GM12878 (cell line): ENCODE measurements at regions not wholly inside any gene's neighbourhood (a gene's known extent, or its start where the extent isn't known, plus 50 kb on each side); places are given as distances from the start of the nearest gene placed in this dataset.

Experiments used
- ATAC-seq: fragments of 200-7000 bp; cut with Tn5 transposase; 3 replicates; pipeline ENCODE4 v1.9.1; 2020; ENCODE audit warnings: mild to moderate bottlenecking, moderate library complexity
- BruUV-seq: library from RNA; stranded (reverse); fragments of 400-500 nt; replicated peaks from 2 replicates; lab custom pipeline; 2021; lab: Mats Ljungman, UMichigan
- CTCF ChIA-PET: fragments of 300-600 bp; sonication (Branson Sonifier 250); formaldehyde crosslinking; extraction: SDS; loops from one replicate; lab custom pipeline; 2021; ENCODE audit warnings: inconsistent platforms; lab: Yijun Ruan, JAX
- POLR2A ChIA-PET: fragments of 350-600 bp; formaldehyde crosslinking; extraction: SDS; loops from one replicate; lab custom pipeline; 2021; ENCODE audit warnings: inconsistent platforms; lab: Charles Lee
- RAD21 ChIA-PET: fragments of 300-600 bp; sonication (Branson Sonifier 250); formaldehyde crosslinking; loops from one replicate; lab custom pipeline; 2023; ENCODE audit warnings: antibody characterized with exemption; ENCODE audit not compliant: unreplicated experiment; lab: Charles Lee
- SMC1A ChIA-PET: fragments of 300-600 bp; sonication (Branson Sonifier 250); formaldehyde crosslinking; loops from one replicate; lab custom pipeline; 2023; ENCODE audit not compliant: unreplicated experiment, uncharacterized antibody; lab: Charles Lee
- DNase-seq: peaks from one replicate; pipeline ENCODE4 v3.0.0-alpha.2; 2011; ENCODE audit warnings: low read depth, low spot score
- FAIRE-seq: peaks from 3 replicates; lab custom pipeline; 2011; peaks lifted over from hg19 to GRCh38; lab: Jason Lieb, UNC
- H2AFZ ChIP-seq: 2 replicates; pipeline ENCODE4 v1.6.0; 2011; ENCODE audit warnings: low read depth, low read length, control low read depth; ENCODE audit not compliant: control insufficient read depth
- H3K27ac ChIP-seq: 2 replicates; pipeline ENCODE4 v1.5.1; 2011; ENCODE audit warnings: control low read depth; ENCODE audit not compliant: control insufficient read depth, insufficient read depth
- H3K27me3 ChIP-seq, 2 experiments: replicated peaks in 1 of 2; 2 replicates each; pipeline versions ENCODE4 v1.6.0 to v1.6.1; 2011; ENCODE audit warnings: low read length in 1 of 2; ENCODE audit not compliant: control insufficient read depth in 2 of 2, insufficient read depth in 2 of 2
- H3K36me3 ChIP-seq, 2 experiments: 2 replicates each; pipeline ENCODE4 v1.5.1; 2011; ENCODE audit warnings: low read length in 1 of 2; ENCODE audit not compliant: control insufficient read depth in 2 of 2, insufficient read depth in 2 of 2
- H3K4me1 ChIP-seq: 2 replicates; pipeline ENCODE4 v1.6.1; 2011; ENCODE audit warnings: mild to moderate bottlenecking, low read length, moderate library complexity, mixed read lengths; ENCODE audit not compliant: control insufficient read depth, insufficient read depth
- H3K4me2 ChIP-seq: 2 replicates; pipeline ENCODE4 v1.6.0; 2011; ENCODE audit warnings: control low read depth; ENCODE audit not compliant: control insufficient read depth, insufficient read depth
- H3K4me3 ChIP-seq: fragments of 200-600 bp; sonication (generic); 2 replicates; pipeline ENCODE4 v1.5.1; 2016
- H3K79me2 ChIP-seq: 2 replicates; pipeline ENCODE4 v1.6.0; 2011; ENCODE audit warnings: low read length; ENCODE audit not compliant: control insufficient read depth, insufficient read depth
- H3K9ac ChIP-seq: 2 replicates; pipeline ENCODE4 v1.8.0; 2011; ENCODE audit warnings: low read length, control low read depth, mixed read lengths; ENCODE audit not compliant: control insufficient read depth, insufficient read depth
- H3K9me3 ChIP-seq: replicated peaks from 3 replicates; pipeline ENCODE4 v1.5.1; 2011; ENCODE audit warnings: mild to moderate bottlenecking, low read length; ENCODE audit not compliant: control insufficient read depth, insufficient read depth
- H4K20me1 ChIP-seq: 2 replicates; pipeline ENCODE4 v1.6.0; 2011; ENCODE audit not compliant: control insufficient read depth, insufficient read depth
- CREM ChIP-seq: IDR thresholded peaks from 2 replicates; pipeline ENCODE4 v1.6.1; 2014; ENCODE audit warnings: antibody characterized with exemption, low read depth
- ELK1 ChIP-seq: IDR thresholded peaks from 2 replicates; pipeline ENCODE4 v1.6.1; 2012; ENCODE audit warnings: low read depth, low read length, improper control_type of control experiment
- LARP7 ChIP-seq: fragments of 450-650 bp; IDR thresholded peaks from 2 replicates; pipeline ENCODE4 v1.6.1; 2017; ENCODE audit warnings: mild to moderate bottlenecking
- MYC ChIP-seq: IDR thresholded peaks from 2 replicates; pipeline ENCODE4 v1.6.1; 2011; ENCODE audit warnings: mild to moderate bottlenecking, low read length, moderate library complexity, inconsistent platforms; ENCODE audit not compliant: insufficient read depth, insufficient replicate concordance, insufficient read length, severe bottlenecking
- POLR2AphosphoS2 ChIP-seq: IDR thresholded peaks from 2 replicates; pipeline ENCODE4 v1.6.1; 2011; ENCODE audit warnings: low read depth, mild to moderate bottlenecking, low read length, improper control_type of control experiment, moderate library complexity
- STAT3 ChIP-seq: IDR thresholded peaks from 2 replicates; pipeline ENCODE4 v1.6.1; 2011; ENCODE audit warnings: low read depth, low read length, improper control_type of control experiment
- YBX1 ChIP-seq: fragments of 450-650 bp; IDR thresholded peaks from 2 replicates; pipeline ENCODE4 v1.6.1; 2016; ENCODE audit warnings: antibody characterized with exemption
- ZBED1 ChIP-seq: IDR thresholded peaks from 2 replicates; pipeline ENCODE4 v1.6.1; 2016; ENCODE audit warnings: borderline replicate concordance
- ZNF217 ChIP-seq: fragments of 450-650 bp; IDR thresholded peaks from 2 replicates; pipeline ENCODE4 v1.6.1; 2017; ENCODE audit warnings: antibody characterized with exemption, mild to moderate bottlenecking
- WGBS: methylation state at CpG from one replicate; pipeline ENCODE4 v1.1.6; 2016; ENCODE audit warnings: low lambda C conversion rate; ENCODE audit not compliant: insufficient replicate concordance, insufficient coverage; ENCODE audit errors: missing lambda C conversion rate; 5-methylcytosine and 5-hydroxymethylcytosine counted together
- in situ Hi-C: fragments of 300-500 bp; cut with MboI; formaldehyde crosslinking; loops from 9 replicates; pipeline ENCODE4 v1.14.3; 2018; ENCODE audit warnings: mixed read lengths
- intact Hi-C: fragments of 100-400 bp; cut with micrococcal nuclease; formaldehyde crosslinking; loops from one replicate; pipeline ENCODE4 v1.14.2; 2022; ENCODE audit not compliant: unreplicated experiment
- TF ChIP-seq, protein P1 (sequence below): IDR thresholded peaks from 2 replicates; pipeline ENCODE4 v1.6.1; 2011; ENCODE audit warnings: mild to moderate bottlenecking, low read depth, low read length, moderate library complexity; ENCODE audit not compliant: insufficient replicate concordance

DNA sequence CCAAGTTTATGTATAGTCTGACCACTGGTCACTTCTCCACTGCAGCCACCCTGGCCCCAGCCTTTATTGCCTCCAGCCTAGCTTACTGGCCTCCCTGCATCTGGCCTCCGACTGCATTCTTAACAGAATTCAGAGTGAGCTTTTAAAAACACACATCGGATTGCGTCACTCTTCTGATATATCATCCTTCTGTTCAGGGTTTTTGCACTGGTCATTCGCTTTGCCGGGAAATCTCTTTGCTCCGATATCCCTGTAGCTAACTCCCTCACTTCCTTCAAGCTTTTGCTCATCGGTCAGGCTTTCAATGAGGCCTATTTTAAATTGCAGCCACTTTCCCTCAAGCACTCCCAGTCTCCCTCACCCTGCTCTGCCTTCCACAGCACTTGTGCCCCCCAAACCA, 101.6 kb upstream of the DLX2 start:
- H3K36me3 ChIP-seq: no peaks in the 10 kb centered on the region
- H2AFZ ChIP-seq: no peak overlapping the region
- no peak overlapping the region for H3K9ac ChIP-seq
- POLR2A ChIA-PET: no interaction called here
- H3K4me1 ChIP-seq: no peaks in the 10 kb centered on the region
- ATAC-seq (no peak), FAIRE-seq (no peak), DNase-seq (no peak)
- no peaks in the 10 kb centered on the region for H3K9me3 ChIP-seq
- in situ Hi-C loops (no loop called here), intact Hi-C loops (no loop called here)
- no peaks in the 10 kb centered on the region for H3K79me2 ChIP-seq
- 72% methylated on average over 7 of the region's 7 CpGs for WGBS
- no peak for TF ChIP-seq ZNF217
- TF ChIP-seq, protein P1, sequence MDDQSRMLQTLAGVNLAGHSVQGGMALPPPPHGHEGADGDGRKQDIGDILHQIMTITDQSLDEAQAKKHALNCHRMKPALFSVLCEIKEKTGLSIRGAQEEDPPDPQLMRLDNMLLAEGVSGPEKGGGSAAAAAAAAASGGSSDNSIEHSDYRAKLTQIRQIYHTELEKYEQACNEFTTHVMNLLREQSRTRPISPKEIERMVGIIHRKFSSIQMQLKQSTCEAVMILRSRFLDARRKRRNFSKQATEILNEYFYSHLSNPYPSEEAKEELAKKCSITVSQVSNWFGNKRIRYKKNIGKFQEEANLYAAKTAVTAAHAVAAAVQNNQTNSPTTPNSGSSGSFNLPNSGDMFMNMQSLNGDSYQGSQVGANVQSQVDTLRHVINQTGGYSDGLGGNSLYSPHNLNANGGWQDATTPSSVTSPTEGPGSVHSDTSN: no peak
- no peak for TF ChIP-seq ZBED1
- TF ChIP-seq ELK1: no peak
- H3K4me3 ChIP-seq: no peak overlapping the region
- no peak overlapping the region for H3K4me2 ChIP-seq
- SMC1A ChIA-PET: no interaction called here
- H3K27ac ChIP-seq: no peak overlapping the region
- CTCF ChIA-PET: no interaction called here
- H4K20me1 ChIP-seq: no peaks in the 10 kb centered on the region
- BruUV-seq: no TSS peak
- H3K27me3 ChIP-seq: no peaks in the 10 kb centered on the region; a peak in 1 of 4 replicates
- RAD21 ChIA-PET: no interaction called here

GRCh38 chr2:172204762-172205161, 102.1 kb upstream of the DLX2 start:
- ATAC-seq (no peak), FAIRE-seq (no peak), DNase-seq (no peak)
- H3K79me2 ChIP-seq: no peaks in the 10 kb centered on the region
- no peak overlapping the region for H3K4me3 ChIP-seq
- H3K4me1 ChIP-seq: no peaks in the 10 kb centered on the region
- H3K27me3 ChIP-seq: no peaks in the 10 kb centered on the region; a peak in 1 of 4 replicates
- RAD21 ChIA-PET: no interaction called here
- no peak overlapping the region for H3K4me2 ChIP-seq
- POLR2A ChIA-PET: no interaction called here
- TF ChIP-seq CREM (no peak), YBX1 (no peak), LARP7 (no peak), STAT3 (no peak), POLR2AphosphoS2 (no peak), MYC (no peak)
- in situ Hi-C loops: no loop called here
- H3K9ac ChIP-seq: no peak overlapping the region
- H4K20me1 ChIP-seq: no peaks in the 10 kb centered on the region
- no peak overlapping the region for H3K27ac ChIP-seq
- SMC1A ChIA-PET: no interaction called here
- CTCF ChIA-PET: no interaction called here
- H3K36me3 ChIP-seq: no peaks in the 10 kb centered on the region
- BruUV-seq: no TSS peak
- H2AFZ ChIP-seq: no peak overlapping the region
- WGBS: 65% methylated on average over 2 of the region's 2 CpGs
- no peaks in the 10 kb centered on the region for H3K9me3 ChIP-seq
- intact Hi-C loops: no loop called here
